MV-4-11 (cell line): ENCODE measurements at regions not wholly inside any gene's neighbourhood (a gene's known extent, or its start where the extent isn't known, plus 50 kb on each side); places are given as distances from the start of the nearest gene placed in this dataset.
"Not testable (repeated sequence)": the region's sequence is repeated elsewhere in the genome, so short reads cannot be mapped to it uniquely, and the experiment has no call there.

Experiments used
- DNase-seq: peaks from one replicate; lab custom pipeline; 2025; lab: John Stamatoyannopoulos, UW

DNA sequence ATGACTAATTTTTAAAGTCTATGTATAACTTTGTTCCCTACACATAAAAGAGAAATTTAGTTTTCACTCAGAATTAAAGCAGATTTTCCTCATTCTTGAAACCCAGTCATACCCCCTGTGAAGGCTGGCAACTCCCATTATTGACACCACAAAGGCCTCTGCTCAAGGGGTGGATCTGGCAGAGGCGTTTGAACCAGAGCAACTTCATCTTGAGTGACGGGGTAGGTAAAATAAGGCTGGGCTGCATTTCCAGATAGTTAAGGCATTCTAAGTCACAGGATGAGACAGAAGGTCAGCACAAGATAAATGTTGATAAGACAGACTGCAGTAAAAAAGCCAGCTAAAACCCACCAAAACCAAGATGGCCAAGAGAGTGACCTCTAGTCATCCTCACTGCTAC, 177.2 kb upstream of the OR13F1 start:
- no peak for DNase-seq

DNA sequence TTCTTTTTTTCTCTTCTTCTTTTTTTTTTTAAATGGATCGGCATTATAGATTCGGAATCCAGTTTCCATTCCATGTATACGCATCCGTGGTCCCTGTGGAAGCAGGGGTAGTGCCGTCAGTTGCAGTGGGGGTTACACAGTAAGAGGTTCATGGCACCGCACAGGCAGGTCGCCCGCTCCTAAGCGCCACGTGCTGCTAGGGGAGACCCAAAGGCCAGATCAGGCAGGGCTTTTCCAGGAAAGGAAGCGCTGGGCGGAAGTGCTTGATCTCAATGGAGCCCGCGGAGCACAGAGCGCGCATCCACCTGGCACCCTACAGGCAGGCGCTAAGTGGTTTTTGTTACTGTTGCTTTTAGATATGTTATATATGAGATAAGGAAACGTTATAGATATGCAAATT, 174.8 kb upstream of the OR13F1 start:
- DNase-seq, result no peak

DNA sequence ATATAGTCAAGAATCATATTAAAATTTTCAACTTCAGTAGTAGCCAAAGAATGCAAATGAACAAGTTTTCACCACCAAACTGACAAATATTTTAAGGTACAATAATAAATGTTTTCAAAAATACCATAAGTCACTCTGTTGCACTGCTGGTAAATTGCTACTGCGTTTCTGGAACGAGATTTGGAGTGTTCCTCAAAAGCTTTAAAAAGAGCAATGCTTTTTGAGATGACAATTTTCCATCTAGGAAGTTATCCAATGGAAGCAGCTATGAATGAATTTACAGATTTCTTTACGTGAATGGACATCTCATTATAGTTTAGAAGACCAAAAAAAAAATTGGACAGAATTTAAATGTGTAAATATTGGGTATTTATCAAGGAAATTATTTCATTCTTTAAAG, 173.2 kb upstream of the OR13F1 start:
- DNase-seq, result no peak

DNA sequence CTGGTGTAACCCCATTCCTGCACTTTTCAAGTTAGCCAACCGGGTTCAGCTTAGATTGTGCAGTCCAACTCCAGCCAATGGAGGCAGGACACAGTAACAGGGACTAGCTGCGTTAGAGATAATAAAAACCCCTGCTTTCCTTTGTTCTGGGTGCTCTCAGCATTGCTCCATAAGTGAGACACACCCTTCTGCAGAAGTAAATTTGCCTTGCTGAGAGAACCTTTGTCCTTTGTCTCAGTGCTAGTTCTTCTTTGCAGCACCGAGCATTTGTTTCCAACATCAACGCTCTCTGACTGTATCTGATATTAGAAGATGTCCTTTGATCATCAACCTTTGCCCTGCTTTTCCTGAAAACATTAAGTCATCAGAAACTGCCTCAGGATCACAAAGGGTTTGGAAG, 169.5 kb upstream of the OR13F1 start:
- DNase-seq, result no peak

DNA sequence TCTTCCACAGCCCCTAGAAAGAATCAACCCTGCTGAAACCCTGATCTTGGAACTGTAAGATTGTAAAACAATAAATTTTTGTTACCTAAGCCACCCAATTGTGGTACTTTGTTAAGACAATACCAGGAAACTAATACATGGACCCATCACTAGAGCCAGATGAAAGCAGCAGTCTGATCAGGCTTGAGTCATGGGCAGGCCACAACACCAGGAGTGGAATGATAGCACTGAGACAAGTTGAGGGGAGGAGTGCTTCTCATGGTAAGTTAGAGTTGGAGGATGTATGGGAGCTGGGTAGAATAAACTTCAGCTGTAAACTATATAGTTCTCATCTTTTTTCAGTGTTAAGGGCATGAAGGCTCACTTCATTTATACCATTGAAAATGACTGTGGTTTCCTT, 164.4 kb upstream of the OR13F1 start:
- DNase-seq, result no peak

DNA sequence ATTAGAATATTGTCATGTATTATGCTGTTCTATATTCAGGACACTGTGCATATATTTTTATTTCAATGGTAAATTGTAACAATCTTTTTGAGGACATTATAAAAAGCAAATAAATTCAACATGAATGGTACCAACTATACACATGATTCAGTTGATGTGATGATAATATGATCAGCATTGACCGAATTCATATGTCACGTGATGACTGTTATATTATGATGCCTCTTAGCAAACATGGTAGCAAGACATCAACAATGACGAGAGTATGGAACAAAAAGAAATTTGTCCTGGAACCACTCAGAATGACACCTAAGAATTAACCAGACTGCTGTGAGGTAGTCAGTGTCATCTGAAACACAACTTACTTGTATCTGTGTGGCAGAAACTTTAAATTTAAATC, 161.5 kb upstream of the OR13F1 start:
- DNase-seq, result no peak

DNA sequence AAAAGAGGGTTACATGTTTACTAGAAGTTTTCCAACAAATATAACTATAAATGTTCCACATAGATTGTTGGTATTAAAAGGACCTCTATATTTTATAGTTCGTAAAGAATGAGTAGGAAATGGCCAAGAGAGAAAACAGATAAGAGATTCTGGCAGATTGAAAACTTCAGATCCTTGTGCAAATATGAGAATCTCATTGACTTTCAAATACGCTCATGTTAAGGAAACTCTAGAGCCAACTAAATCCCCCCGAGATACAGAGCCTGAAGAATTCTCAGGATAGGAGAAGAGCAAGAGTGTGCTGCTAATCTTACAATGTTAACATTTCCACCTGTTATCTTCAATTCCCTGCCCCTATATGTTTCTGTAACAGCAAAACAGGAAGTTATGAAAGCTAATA, 159.0 kb upstream of the OR13F1 start:
- DNase-seq, result no peak

DNA sequence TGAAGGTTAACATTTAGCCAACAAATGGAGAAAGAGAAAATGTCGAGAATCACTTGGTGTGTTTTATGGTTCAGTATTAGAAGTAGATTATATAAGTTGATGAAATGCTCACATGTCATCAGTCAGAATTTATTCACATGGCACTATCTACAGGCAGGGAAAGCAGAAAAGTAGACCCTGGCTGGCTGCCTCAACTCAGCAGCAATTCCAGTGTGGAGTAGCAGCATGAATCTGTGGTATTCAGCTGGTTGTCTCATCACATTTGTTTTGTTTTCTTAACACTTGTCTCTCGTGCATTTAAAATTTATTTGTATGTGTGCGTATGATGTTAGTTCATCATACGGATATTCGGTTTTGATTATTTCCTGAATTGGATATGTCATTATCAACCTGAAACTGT, 153.5 kb upstream of the OR13F1 start:
- DNase-seq, result no peak

DNA sequence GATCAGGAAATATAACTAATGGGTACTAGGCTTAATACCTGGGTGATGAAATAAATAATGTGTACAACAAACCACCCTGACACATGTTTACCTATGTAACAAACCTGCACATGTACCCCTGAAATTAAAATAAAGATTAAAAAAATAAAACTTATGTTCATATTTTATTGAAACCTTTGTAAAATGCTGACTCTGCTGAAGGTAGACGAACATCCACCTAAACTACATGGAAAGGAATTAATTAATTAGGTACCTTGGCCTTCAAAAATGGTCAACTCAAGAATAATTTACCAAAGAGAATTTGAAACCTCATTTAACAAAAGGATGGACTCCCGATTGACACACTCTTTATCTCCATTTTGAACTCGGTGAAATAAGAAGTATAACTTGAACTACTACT, 152.3 kb upstream of the OR13F1 start:
- no peak for DNase-seq

DNA sequence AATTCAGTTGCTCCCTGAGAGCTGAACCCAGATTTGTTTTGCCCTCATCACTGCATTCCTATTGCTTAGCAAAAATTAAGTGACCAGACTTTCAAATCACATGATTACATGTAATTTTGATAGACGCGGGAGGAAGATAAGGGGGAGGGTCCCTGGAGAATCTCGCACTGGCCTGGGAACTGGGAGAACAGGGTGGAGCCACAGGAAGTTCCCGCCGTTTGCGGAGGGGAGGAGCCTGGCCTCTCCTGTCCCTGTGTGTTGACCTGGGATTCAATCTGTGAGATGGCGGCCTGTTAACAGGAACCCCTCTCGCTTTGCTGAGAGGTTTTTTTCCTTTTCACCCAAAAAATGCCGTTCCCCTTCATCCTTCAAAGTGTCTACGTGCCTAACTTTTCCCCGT, 142.9 kb upstream of the OR13F1 start:
- no peak for DNase-seq

DNA sequence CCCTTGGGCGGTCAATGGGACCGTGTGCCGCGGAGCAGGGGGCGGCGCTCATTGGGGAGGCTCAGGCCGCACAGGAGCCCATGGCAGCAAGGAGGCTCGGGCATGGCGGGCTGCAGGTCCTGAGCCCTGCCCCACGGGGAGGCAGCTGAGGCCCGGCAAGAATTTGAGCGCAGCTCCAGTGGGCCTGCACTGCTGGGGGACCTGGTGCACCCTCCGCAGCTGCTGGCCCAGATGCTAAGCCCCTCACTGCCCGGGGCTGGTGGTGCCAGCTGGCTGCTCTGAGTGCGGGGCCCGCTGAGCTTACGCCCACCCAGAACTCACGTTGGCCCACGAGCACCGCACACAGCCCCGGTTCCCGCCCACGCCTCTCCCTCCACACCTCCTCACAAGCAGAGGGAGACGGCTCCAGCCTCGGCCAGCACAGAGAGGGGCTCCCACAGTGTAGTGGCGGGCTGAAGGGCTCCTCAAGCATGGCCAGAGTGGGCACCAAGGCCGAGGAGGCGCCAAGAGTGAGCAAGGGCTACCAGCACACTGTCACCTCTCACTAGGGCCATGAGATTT, 141.1 kb upstream of the OR13F1 start:
- no peak for DNase-seq

DNA sequence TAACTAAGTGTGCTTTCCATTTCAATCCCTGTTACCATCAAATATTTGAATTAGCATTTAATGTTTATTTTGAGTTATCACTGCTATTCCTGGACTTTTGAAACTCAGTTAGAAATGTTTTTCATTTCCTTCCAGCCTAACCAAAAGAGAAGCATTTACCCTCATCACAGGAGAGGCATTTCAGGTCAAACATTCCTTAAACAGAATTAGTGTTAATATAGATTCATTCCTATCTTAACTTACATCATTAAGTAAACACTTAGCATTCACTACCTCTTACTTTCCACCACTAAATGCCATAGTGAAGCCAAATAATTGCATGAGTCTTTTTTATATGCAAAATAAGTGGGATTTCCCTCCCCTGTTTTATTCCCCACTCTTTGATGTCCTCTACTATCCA, 136.6 kb upstream of the OR13F1 start:
- no peak for DNase-seq

DNA sequence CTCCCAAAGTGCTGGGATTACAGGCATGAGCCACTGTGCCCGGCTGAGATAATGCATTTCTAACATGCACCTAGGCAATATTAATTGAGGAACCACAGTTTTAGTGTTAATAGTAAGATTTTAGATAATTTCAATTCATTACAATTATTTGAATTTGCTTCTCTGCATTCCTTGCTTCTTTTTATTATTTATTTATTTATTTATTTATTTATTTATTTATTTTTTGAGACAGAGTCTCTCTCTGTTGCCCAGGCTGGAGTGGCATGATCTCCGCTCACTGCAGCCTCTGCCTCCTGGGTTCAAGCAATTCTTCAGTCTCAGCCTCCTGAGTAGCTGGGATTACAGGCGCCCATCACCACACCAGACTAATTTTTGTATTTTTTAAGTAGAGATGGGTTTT, 135.7 kb upstream of the OR13F1 start:
- not testable (repeated sequence) for DNase-seq

DNA sequence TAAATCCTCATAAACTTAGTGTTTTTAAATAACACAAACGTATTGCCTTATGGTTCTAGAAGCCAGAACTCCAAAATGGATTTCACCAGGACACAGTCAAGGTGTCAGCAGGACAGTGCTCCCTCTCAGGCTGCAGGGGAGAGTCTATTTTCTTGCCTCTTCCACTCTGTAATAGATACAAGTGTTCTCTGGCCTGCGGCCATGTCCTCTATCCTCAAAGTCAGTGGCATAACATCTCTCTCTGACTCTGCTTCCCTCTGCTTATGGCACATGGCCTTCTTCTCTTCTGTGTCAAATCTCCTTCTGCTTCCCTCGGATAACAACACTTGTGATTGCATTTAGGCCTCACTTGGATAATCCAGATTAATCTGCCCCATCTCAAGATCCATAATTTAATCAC, 129.4 kb upstream of the OR13F1 start:
- DNase-seq, result no peak

DNA sequence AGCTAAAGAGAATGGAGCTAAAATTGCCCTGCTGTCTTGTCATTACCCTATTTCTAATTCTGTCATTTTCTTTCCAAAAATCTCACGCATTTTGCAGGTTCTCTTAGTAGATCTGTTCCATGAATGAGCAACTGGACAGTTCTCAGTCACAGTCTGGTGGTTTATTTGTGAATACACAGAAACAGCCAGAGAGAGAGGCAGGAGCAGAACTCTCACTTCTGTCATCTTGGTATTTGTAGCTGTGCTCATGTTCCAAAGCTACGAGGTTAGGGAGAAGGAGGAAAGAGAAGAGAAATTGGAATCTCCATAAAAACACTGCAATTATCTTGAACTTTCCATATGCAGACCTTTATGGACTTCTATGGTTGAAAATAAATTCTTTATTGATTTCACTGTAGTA, 118.0 kb upstream of the OR13F1 start:
- no peak for DNase-seq

DNA sequence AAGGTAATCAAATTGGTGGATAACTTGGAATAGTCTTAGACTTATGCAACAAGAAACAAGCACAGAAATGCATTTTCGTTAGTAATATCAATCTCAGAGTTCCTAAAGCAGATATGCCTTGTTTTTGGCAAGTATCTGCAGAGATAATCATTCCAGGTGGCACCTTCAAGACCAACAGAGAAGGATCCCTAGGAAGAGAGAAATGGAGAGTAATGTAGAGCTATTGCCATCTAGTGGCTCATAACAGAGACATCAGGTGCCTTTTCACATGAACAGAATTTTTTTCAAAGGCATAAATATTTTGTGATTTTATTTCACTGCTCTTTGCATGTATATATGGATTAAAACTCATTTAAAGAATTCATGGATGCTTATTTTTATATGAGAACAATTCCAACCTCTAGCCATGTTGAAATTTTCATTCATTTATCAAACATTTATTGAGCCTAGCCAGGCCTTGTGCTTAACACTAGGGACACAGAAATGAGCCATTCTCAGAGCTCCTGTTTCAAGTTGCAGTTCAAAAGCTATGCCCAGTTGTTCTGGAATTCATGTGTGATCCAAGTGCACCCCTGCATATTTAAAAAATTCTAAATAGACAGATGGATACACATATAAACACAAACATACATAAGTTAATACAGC, 117.5 kb upstream of the OR13F1 start:
- peak; percentile 4 for DNase-seq

DNA sequence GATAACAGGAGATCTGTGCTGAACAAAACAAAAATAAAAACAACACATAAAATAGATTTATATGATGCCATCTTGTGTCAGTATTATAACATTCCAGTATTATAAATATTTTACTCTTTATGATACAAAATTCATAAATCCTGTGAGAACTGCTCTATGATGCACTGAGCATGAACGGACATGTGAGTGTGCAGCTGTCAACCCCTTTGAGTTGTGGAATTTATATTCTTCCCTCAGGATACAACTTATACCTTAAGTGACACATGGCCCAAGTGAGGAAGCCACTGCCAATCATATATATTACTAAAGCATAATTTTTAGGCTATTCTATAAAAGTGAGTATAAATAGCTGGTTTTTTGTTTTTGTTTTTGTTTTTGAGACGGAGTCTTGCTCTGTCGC, 116.0 kb upstream of the OR13F1 start:
- DNase-seq, result no peak

DNA sequence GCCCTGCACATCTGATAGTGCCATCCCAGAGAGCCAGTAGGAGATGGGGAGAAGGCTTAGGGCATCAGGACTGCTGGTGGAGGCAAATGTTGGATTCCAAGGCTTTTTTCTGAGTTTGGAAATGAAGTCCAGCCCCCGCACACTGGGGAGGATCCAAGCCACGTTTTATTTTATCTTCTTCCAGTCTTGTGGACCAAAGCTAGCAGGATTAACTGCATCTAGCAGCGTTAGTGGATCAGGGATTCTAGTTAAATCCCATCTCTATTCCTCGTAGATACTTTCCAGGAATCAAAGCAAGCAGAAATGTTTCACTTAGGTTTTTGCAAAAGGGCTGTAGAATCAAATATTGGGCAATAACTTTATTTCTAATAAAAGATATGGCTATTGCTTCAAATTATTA, 114.7 kb upstream of the OR13F1 start:
- no peak for DNase-seq

DNA sequence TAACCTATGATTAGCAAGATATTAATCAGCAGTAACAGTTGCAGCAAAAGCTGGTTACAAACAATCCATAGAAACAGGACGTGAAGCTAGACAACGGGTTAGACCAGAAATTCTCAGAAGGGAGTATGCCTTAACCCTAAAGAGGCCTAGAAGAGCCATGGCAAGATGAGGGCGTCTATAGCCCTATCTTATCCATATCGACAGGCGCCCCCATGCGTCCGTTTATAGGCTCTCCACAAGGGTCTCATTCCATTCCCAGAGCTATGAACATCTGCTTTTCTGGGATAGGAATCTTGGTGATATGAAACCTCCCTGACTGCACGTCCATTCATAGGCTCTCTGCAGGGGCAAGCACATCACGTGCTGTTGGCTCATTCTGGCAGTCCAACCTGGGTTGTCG, 109.2 kb upstream of the OR13F1 start:
- DNase-seq, result not testable (repeated sequence)

DNA sequence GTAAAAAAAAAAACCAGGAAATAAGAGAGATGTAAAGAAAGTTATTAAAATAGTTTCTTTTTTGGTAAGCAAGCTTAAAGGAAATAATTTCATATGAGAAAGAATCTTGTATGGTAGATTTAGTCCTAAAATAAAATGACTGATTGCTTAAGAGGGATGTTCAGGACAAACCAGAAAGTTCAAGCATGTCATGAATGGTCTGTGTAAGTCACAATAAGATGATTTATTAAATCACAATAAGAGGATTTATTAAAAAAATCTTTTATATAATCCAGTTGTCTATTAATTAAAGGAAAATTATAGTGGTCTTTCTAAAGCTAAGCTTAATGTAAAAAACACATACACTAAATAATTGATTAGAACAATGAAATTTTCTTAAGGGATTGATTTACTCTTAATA, 91.8 kb upstream of the OR13F1 start:
- no peak for DNase-seq

DNA sequence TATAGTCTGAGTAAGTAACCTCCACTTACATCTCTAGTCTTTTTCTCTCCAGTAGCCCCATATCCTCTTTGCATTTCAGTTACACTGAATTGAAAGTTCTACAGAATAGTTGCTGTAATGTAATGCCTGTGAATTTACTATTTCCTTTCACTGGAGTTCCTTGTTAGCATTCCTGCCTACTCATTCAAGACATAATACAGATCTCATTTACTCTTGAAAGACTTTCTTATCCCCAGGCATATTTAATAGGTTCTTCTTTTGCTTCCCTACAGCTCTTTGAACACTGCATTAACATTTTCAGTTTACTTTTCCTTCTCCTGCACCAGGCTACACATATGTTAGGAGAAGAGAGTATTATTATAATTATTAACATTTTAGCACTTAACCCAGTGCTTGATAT, 87.6 kb upstream of the OR13F1 start:
- DNase-seq, result no peak

DNA sequence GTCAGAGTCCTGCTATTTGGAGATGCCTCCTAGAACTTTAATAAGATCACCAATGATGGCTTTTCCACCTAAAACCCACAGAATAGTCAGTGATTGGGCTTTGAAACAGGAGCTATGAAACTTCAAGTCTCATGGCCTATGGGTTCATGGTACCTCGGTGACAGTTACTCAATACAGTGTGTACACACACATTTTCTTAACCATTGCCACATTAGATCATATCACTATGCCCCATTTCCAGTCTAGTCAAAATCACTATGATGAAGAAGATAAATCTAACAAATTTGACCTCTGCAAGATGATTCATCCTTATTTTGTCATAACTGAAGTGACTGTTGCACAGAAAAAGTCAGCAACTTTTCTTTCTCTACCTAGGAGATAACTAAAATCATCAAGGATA, 86.8 kb upstream of the OR13F1 start:
- DNase-seq, result no peak

DNA sequence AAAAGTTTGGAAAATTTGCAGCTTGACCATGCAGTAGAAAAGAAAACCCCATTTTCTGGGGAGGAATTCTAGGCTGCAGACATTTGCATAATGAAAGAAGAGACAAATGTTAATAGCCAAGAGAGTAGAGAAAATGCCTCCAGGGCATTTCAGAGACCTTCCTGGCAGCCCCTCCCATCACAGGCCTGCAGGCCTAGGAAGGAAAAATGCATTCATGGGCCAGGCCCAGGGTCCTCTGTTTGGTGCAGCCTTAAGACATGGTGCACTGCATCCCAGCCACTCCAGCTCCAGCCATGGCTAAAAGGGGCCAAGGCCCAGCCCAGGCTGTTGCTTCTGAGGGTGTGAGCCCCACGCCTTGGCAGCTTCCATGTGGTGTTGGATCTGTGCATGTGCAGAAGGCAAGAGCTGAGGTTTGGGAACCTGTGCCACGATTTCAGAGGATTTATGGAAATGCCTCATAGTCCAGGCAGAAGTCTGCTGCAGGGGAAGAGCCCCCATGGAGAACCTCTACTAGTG, 75.0 kb upstream of the OR13F1 start:
- no peak for DNase-seq

DNA sequence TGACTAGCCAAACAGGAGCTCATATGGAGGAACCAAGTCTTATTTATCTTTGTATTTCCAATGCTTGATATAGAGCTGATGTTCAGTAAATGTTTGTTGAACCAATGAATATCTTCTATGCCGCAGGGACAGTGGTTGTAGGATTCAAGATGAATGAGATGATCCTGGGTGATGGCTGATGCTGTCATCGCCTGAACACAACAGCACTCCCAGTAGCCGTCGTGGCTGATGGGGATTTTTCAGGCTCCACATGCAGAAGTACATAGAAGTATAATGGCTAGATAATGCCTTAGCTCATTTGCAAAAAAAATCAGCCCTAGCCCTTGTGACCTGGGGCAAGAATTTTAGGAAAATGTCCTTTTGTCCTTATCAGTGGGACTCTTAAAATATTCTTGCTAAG, 69.0 kb upstream of the OR13F1 start:
- no peak for DNase-seq
